Esophagus muscularis mucosa (tissue), 3 donors: ENCODE measurements at regions not wholly inside any gene's neighbourhood (a gene's known extent, or its start where the extent isn't known, plus 50 kb on each side); places are given as distances from the start of the nearest gene placed in this dataset.

Experiments
- POLR2A ChIP-seq: fragments of 450-650 bp; IDR thresholded peaks from one replicate; pipeline ENCODE4 v1.6.1; 2017; ENCODE audit warnings: antibody characterized with exemption, moderate library complexity, mild to moderate bottlenecking, low read depth
- POLR2AphosphoS5 ChIP-seq, 2 donors: sonication (generic); formaldehyde crosslinking; IDR thresholded peaks; one replicate each; pipeline ENCODE4 v1.6.1; 2017; ENCODE audit warnings: antibody characterized with exemption in 2 of 2
- TF ChIP-seq, protein P1 (sequence below), 3 experiments: fragments of 200-600 bp in 2 of 3; fragments of 450-650 bp in 1 of 3; sonication (generic) in 2 of 3; IDR thresholded peaks; one replicate each; pipeline ENCODE4 v1.5.1; 2017 to 2019; ENCODE audit warnings: antibody characterized with exemption in 3 of 3, mild to moderate bottlenecking in 2 of 3, moderate library complexity in 1 of 3

GRCh38 chr2:157053876-157054275 lies 203.6 kb upstream of the GALNT5 start:
- TF ChIP-seq, protein P1, sequence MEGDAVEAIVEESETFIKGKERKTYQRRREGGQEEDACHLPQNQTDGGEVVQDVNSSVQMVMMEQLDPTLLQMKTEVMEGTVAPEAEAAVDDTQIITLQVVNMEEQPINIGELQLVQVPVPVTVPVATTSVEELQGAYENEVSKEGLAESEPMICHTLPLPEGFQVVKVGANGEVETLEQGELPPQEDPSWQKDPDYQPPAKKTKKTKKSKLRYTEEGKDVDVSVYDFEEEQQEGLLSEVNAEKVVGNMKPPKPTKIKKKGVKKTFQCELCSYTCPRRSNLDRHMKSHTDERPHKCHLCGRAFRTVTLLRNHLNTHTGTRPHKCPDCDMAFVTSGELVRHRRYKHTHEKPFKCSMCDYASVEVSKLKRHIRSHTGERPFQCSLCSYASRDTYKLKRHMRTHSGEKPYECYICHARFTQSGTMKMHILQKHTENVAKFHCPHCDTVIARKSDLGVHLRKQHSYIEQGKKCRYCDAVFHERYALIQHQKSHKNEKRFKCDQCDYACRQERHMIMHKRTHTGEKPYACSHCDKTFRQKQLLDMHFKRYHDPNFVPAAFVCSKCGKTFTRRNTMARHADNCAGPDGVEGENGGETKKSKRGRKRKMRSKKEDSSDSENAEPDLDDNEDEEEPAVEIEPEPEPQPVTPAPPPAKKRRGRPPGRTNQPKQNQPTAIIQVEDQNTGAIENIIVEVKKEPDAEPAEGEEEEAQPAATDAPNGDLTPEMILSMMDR (IDR thresholded peaks at IDR 0.05) = no peak
- TF ChIP-seq POLR2AphosphoS5 (IDR thresholded peaks at IDR 0.05) (no peak), POLR2A (no peak)
